Mucosa of gallbladder (tissue), 1 donor: ENCODE measurements at regions not wholly inside any gene's neighbourhood (a gene's known extent, or its start where the extent isn't known, plus 50 kb on each side); places are given as distances from the start of the nearest gene placed in this dataset.

Experiments
- DNase-seq: peaks from one replicate; pipeline ENCODE4 v3.0.0-alpha.2; 2020; ENCODE audit warnings: low spot score
- donor health status: DM: no; HTN: no; CAD: no.

DNA sequence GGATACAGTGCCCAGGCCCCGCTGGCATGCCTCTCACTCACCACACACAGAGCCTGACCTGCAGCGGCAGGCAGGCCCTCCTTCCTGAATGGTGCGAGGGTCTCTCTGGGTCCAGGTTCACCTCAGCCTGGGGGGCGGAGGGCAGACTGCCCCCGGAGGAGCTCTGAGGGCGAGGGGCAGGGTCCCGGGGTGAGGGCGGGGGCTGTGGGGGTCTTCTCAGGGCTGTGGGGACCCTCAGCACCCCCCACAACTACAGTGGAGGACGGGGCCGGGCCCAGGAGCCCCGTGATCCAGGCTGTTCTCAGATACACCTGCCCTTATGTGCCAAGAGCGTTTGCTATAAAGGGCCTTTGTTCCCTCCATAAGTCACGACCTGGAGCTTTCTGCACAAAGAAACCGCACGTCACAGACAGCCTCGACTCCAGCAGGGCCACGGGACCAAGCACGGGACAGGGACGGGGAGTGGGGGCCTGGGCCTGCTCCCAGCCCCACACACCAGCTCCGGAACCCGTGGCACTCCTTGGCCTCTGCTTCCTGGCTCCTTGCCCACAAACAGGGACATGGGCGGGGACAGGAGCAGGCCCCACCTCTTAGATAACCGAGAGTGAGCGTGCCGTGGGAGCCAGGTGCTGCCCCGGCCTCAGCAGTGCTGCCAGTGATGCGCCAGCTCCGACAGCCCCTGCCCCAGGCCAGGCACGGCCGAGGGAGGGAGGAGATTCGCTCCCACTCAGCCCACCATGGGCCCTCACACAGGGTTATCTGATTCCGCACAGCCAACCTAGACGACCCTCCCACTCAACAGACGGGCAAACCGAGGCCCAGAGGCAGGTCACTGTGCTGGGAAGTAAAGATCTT, 101.9 kb downstream of the RFLNA start:
- DNase-seq, result peak; percentile 77

DNA sequence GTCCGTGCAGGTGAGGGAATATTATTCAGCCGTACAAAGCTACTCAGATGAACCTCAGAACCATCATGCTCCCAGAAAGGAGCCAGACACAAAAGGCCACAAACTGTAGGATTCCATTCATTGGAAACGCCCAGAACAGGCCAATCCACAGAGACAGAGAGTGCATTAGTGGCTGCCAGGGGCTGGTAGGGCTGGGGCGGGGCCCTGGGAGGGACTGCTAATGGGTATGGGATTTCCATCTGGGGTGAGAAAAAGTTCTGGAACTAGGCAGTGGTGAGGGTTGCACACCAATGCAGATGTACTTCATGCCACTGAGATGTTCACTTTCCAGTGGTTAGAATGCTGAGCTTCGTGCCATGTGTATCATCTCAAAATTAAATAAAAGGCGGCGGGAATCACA, 101.1 kb downstream of the RFLNA start:
- DNase-seq, result no peak

DNA sequence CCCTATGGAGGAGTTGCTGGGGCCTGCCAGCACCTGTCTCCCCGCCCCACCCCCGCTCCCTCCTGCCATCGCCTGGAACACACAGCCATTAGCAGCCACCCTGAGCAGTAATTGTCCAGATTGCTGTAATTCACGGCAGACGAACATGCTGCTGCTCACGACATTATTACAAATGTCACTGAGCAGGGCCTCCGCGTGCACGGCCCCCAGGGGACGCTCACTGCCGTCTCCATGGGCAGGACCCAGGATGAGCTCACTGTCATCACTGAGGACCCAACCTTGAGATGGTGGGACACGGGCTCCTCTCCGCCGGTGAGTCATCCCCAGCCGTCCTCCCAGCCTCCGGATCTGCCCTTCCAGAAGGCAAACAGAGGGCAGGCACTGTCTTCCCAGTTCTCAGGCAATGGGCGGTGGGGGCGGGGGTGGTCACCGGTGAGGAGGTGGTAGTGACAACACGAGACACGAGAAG, 100.4 kb downstream of the RFLNA start:
- DNase-seq, result no peak

DNA sequence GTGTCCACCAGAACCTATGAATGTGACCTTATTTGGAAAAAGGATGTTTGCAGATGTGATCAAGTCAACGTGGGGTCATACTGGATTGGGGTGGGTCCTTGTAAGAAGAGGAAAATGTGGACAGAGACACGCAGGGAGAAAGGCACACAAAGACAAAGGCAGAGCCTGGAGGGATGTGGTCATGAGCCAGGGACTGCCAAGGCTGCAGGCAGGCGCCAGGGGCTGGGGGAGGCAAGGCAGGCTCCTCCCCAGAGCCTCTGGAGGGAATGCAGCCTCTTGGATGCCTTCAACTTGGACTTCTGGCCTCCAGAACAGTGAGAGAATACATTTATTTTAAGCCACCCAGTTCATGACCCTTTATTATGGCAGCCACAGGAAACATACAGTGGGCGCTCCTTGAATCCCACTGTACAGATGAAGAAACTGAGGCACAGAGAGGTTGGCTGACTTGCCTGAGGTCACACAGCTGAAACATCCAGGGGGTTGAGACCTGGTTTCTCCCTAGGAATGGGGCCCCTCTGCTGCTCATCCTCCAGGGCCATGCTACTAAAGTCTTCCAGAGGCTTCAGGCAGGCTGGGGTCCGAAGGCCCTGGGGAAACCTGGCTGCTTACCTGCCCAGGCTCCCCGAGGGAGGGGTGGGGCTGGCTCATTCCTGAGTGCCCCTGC, 99.7 kb downstream of the RFLNA start:
- no peak for DNase-seq

DNA sequence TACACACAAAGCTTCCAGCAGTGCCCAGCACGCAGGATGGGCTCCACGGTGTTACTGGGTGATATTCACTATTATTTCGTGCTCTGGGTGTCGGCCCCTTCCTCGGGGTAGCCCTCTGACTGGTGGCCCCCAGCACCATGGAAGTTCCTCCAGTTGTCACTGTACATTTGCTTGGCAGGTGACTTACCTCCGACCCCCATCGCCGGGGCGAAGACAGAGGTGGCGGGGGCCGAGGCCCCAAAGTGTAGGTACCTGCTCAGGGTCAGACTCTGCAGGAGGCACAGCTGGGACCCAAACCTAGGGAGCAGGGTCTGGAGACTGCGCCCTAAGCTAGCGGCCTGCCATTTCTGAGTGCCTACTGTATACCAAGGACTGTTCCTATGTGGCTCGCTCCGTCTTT, 98.9 kb downstream of the RFLNA start:
- no peak for DNase-seq

DNA sequence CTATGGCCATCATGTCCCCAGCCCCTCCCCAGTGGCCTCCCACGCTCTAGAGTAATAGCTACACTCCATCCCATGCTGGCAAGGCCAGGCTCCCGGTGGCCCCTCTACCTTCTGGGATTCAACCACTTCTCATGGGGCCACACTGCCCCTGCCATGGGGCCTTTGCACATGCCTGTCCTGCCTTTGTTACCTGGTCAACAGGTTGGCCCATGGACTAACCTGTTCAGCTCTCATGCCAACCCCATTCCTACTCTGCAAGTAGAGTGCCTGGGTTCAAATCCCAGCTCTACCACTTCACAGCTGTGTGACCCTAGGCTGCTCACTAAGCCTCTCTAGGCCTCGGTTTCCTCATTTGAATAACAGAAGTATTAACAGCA, 98.5 kb downstream of the RFLNA start:
- no peak for DNase-seq

DNA sequence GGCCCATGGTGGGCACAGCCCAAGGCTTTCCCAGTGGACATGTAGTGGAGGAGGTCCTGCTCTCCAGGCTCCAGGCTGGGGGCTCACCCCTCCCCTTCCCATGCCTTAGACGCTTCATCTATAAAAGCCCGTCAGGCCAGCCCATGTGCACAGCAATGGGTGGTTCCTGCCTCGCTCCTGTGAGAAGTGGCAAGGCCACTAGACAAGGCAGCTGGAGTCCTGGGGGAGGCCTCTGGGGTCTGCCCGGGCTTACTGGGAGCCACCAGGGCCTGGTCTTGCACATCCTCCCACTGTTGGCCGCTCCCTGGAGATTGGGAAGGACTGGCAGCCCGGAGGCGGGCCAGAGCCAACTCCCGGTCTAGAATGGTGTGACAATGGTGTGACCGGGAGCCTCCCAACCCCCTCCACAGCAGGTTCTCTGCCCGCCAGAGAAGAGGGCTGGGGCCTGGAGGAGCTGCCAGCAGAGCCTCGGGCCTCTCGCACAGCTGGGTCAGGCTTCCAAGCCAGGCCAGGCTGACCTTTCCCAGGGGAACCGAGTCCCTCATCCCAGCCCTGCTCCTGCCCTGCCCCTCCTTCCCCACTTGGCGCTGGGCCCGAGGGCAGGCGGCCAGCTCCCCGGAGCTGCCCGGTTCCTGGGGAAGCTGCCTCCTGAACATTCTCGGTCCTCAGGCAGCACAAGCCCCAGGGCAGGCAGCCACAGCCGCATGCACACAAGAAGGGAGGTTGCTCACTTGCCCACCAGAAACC, 97.9 kb downstream of the RFLNA start:
- peak; percentile 85 for DNase-seq

DNA sequence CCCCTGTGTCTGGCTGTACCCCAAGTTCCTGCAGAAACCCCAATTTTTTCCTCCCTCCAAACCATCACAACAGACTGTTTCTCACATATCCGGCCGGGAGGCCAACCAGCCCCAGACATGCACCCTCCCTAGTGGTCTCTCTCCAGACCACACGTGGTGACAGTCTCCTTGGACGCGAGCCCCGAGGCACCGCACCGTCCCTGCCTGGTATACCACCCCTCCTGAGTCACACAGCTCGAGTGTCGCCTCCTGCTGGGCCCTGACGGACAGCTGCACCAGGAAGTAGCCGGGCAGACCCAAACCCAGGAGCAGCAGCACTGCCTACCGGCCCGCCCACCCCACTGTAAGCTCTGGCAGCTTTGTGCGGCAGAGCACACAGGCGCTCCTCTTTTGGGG, 97.4 kb downstream of the RFLNA start:
- DNase-seq, result no peak

DNA sequence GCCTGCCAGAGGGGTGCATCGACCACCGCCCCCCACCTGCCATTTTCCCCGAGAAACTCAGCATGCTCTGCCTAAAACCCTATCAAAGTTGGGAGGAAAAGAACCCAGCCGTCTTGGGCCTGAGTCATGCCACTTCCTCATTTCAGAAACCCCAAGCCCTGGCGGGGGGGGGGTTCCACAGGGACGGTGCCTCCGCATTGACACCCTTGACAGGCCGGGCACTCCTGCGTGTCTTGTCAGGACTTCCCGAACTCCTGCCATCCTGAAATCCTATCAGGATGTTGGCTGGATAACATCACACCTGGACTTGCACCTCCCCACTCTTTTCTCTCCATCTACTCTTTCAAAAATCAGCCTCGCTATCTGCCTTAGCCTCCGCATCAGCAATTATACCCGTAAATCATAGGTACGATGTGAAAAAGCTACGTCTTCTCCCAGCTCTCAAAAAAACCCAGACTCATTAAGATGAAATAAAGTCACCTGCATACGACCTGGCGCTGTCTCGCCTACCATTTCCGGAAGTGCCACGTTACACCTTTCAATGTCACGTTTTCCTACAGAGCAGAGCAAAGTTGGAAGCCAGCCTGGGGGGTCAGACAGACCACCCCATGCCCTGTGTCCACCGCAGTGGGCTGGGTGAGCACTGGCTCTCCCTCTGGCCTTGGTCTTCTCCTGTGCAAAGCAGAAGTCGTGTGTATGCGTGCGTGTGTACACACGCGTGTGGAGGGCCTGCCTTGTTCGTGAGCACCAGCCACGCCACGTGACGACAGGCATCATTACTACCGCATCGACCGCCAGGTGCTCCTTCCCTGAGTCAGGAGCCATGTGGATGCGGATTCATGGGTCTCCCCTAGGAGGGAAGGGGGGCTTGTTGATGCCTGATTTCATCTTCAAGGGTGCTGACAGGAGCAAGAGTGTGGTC, 96.7 kb downstream of the RFLNA start:
- peak; percentile 62 for DNase-seq

DNA sequence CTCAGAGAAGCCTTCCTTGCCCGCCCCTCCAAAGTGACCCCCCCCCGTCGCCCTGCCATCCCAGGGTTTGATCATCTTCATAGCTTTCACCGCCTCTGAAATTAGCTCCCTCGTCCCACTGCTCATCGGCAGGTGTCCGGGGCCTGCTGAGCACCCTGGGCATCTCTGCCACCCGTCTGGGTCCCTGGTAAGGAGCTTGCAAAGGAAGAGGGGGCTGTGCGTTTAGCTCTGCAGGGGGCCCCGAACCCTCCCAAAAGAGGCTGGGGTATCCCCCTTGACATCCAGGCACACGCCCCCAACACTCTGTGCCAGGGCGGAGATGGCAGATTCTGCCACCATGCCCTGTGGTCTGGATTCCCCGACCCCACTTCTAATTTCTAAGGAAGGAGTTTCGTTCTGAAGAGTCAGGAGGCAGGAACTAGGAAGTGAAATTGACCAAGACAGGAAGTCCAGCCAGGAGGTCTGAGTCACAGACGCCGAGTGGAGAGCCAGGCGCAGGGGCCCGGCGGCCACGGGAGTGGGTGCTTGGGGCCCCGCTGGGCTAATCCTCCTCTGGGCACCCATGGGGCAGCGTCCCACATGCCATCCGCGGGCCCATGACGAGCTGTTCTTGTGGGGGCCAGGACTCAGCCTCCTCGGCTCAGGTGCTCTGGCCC, 95.7 kb downstream of the RFLNA start:
- DNase-seq, result peak; percentile 59

DNA sequence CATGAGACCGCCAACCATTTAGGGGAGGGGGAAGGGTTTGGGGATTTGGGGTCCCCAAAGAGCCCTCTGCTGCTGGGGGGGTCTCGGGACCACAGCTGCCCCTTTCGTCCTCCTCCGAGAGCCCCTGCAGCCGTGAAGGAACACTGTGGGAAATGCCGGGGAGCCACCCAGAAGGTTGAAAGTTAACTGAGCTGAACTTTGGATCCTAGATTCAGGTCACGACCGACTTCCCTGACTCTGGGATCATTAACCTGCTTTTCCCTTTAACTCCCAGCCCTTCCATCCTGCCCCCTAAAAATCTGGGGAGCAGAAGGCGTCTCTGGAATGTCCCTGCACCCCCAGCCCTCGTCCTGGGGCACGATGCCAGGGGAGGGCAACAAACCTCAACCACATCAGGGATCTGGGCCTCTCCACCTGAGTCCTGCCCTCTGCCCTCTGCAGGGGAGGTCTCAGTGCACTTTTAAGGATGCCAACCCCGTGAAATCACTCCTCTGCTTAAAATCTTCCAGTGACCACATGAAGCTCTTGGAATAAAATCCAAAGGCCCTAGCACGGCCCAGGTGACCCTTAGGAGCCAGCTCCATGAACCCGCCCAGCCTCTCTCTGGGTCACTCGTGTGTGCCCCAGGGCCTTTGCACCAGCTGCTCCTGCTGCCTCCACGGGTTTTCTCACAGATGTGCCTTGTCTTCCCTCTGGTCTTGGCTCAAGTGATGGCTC, 95.0 kb downstream of the RFLNA start:
- no peak for DNase-seq

DNA sequence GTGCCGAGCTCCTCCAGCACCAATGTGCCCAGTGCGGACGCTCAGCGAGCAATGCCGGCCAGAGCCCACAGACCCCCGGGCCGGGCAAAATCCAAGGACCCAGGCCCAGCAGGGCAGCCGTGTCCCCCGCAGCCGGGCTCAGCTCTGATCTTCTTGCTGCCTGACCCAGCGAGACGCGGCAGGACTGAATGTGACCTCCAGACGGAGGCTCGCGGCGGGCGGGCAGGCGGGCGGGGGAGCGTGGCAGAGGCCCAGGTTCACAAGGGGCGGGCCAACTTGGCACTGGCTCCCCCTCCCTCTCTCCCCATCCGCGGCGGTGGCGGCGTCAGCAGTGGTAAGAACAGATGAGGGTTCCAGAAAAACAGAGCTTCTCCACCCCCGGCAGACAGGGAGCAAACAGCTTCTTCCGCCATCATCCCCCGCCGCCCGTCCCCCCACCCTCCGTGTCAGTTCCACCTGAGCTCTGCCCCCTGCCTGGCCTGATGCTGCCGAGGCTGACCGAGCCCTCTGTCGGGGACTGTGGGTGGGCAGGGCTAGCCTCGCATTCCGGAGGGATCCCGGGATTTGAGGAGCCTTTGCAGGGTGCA, 94.3 kb downstream of the RFLNA start:
- peak; percentile 88 for DNase-seq

DNA sequence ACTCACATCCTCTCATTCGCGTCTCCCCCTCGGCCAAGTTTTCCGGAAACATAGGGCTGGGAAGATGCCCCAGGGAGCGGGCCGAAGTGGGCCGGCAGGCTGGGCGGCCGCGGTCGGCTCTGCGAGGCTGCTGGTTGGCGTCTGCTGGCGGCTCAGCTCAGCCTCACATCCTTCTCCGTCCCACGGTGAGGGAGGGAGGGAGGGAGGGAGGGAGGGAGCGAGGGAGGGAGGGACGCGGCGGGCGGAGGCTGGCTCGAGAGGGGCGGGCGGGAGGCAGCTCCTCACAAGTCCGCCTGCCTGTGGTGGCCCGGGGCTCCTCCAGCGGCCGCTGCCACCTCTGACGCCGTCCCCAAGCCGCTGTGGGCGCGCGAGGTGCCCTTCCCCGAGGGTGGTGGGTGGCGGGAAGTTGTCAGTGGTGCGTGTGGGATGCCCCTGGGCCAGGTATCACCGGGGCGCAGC, 93.8 kb downstream of the RFLNA start:
- peak; percentile 76 for DNase-seq

DNA sequence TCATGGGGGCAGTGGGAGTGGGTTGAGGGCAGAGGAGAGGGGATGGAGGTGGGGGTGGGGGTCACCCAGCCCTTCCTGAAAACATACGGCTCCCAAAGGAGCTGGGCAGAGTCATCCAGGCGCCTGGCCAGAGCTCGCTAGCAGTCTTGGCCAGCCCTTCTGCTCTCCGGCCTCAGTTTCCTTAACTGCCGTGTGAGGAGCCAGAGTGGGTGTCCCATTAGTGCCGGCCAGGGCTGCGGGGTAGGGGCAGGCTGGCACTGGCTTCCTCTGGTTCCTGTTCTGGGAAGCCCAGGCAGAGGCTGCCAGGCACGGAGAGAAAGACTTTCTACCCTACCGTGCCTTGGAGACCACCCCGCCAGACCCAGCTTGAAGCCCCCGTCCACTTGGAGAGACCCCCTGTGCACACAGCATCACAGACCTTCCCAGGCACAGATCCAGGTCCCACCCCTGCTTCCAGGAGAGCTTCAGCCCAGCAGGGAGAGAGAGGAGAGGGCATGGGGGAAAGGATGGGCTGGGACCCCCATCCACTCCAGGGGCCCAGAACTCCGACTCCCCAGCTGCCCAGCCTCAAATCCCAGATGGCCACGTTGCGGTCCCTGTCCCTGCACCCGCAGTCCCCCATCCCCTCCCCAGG, 93.3 kb downstream of the RFLNA start:
- no peak for DNase-seq

DNA sequence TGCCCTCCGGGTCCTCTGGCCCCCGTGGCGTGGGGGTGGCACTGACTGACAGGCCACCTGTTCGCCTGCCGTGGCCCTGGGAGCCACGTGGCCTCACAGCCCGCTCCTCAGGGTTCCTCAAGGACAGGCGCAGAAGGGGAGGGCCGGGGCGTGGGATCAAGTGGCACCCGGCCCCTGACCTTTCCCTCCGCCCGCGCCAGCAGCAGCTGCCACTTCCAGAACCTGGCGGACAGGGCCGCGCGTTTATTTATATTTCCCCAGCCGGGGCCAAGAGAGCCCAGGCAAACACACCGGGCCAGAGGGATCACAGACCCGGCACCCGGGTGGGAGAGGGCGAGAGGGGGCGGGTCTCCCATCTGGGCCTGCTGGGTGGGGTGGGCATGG, 92.6 kb downstream of the RFLNA start:
- no peak for DNase-seq

DNA sequence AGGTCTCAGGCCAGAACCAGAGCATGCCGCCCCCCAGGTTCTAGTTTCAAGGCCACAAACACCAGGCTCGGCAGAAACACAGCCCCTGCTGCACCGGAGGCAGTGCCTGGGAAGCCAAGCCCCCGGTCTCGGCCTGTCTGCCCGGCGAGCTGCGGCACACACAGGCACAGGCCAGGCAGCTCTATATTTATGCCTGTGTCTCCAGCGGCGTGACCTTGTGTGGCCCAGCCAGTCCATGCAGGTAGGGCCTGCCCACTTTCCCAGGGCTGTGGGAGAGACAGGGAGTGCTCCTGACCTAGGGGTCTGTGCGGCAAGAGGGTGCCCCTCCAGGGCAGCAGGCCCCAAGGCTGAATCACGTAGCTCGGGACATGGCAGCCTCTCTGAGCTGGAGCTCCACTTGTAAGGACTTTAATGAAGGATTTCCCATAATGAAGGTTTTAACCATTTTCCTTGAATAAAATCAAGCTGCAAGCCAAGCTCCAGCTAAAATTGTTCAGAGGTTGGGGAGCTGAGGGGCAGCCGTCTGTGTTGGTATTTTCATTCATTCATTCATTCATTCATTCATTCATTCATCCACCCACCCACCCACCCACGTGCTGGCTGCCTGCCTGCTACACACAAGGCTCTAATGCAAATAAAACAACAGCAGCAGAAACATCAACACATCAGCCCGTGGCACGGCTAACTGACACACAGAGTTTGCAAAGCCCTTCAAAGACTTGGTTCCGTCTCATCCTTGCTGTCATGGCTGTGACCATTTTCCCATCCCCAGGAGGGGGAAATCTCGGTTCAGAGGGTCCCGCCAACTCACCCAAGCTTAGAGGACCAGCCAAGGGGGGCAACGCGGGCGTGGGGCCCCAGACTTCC, 92.0 kb downstream of the RFLNA start:
- no peak for DNase-seq

DNA sequence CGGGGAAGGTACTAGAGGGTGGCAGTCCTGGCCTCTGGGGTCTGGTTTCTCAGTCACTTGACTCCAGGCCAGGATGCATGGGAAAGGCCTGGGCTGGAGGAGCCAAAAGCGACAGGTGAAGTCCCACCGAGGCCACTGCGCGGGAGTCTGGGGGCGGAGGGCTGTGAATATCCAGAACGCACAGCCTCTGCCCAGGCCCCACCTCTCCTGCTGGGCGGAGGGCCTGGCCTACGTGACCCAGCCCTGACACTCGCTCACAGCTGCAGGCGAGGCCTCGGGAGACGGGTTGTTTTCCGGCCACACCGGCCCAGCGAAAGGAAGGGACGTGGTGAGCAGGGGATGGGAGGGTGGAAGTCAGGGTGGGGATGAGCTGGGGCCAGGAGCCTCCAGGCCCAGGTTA, 91.2 kb downstream of the RFLNA start:
- DNase-seq, result no peak

DNA sequence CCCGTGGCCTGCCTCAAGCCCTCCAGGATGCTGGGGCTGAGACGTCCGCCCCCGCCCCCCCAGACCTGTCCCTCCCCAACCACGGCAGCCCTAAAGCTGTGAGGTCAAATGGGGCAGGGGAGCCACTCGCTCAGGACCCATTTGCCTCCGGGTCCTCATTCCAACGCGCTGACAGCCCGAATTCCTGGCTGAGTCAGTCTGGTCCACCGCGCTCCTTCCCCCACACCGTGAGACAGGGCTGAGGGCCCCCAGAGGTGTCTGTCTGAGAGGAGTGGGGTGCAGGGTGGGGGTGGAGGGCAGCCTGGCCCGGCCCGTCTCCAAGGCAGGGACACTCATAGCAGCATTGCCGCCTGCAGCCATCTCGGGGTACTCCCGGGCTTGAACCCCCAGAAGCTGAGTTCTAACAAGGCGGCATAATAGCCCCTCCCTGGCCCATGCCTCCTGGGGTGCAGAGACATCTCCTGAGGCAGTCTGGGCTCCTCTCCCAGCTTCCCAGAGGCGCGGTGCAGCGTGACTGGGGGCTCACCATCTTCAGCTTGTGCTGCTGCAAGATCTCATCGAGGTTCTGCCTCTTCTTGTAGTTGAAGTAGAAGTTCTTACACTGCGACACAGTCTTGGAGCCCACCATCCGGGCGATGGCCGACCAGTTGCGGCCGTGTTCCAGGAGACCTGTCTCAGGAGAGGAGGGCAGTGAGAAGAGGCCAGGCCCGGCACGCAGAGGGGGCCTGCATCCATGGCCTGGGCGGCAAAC, 90.5 kb downstream of the RFLNA start:
- DNase-seq, result no peak
